ENCODE measurements at regions not wholly inside any gene's neighbourhood (a gene's known extent, or its start where the extent isn't known, plus 50 kb on each side); places are given as distances from the start of the nearest gene placed in this dataset.

- ATAC-seq (ENCODE audit: insufficient read depth, low FRiP score), result no peak
- 81 to 84% methylated on average over 11 of the region's 11 CpGs for WGBS, 2 donors
- no peak for TF ChIP-seq CTCF (IDR thresholded peaks at IDR 0.05; ENCODE audit: control extremely low read depth, extremely low read depth)
- Histone ChIP-seq H3K27ac (ENCODE audit: low read depth in 1 of 2, low read length in 1 of 2) (no peak overlapping the region), H3K36me3 (ENCODE audit: control insufficient read depth in 4 of 4, insufficient read depth in 4 of 4, low read length in 4 of 4) (no peaks in the 10 kb centered on the region), H3K4me1 (ENCODE audit: control insufficient read depth in 5 of 5, insufficient read depth in 5 of 5, low read length in 5 of 5) (peaks cover 0 to 2% (median 0%) of the 10 kb centered on the region in 5 donors), H3K27me3 (ENCODE audit: control insufficient read depth in 3 of 3, insufficient read depth in 3 of 3, low read length in 2 of 3) (no peaks in the 10 kb centered on the region), H3K4me3 (no peak overlapping the region), H3K9me3 (ENCODE audit: control insufficient read depth in 4 of 4, insufficient read depth in 3 of 4, low read length in 3 of 4) (no peaks in the 10 kb centered on the region), H3K9ac (ENCODE audit: insufficient read depth in 1 of 2, low read length in 2 of 2) (no peak overlapping the region)
- peak in 1 of 3 donors; percentile 11 for DNase-seq
These were observed 288.3 kb upstream of the HABP2 start for GRCh38 chr10:113264333-113265131.

GRCh38 chr10:113266147-113266546, 286.7 kb upstream of the HABP2 start:
- peaks cover 0 to 2% (median 0%) of the 10 kb centered on the region in 5 donors for H3K4me1 ChIP-seq (ENCODE audit: control insufficient read depth in 5 of 5, insufficient read depth in 5 of 5, low read length in 5 of 5)
- no peak overlapping the region for H3K27ac ChIP-seq (ENCODE audit: low read depth in 1 of 2, low read length in 1 of 2)
- 59 to 77% methylated on average over 4 of the region's 4 CpGs for WGBS, 2 donors
- ATAC-seq (ENCODE audit: insufficient read depth, low FRiP score) (no peak), DNase-seq (no peak)
- TF ChIP-seq CTCF (IDR thresholded peaks at IDR 0.05; ENCODE audit: control extremely low read depth, extremely low read depth), result no peak
- no peaks in the 10 kb centered on the region for H3K27me3 ChIP-seq (ENCODE audit: control insufficient read depth in 3 of 3, insufficient read depth in 3 of 3, low read length in 2 of 3)
- no peak overlapping the region for H3K9ac ChIP-seq (ENCODE audit: insufficient read depth in 1 of 2, low read length in 2 of 2)
- H3K9me3 ChIP-seq (ENCODE audit: control insufficient read depth in 4 of 4, insufficient read depth in 3 of 4, low read length in 3 of 4), result no peaks in the 10 kb centered on the region
- H3K4me3 ChIP-seq, result no peak overlapping the region
- H3K36me3 ChIP-seq (ENCODE audit: control insufficient read depth in 4 of 4, insufficient read depth in 4 of 4, low read length in 4 of 4), result no peaks in the 10 kb centered on the region

- no peaks in the 10 kb centered on the region for H3K9me3 ChIP-seq (ENCODE audit: control insufficient read depth in 4 of 4, insufficient read depth in 3 of 4, low read length in 3 of 4)
- peaks cover 0 to 7% (median 4%) of the 10 kb centered on the region in 5 donors for H3K4me1 ChIP-seq (ENCODE audit: control insufficient read depth in 5 of 5, insufficient read depth in 5 of 5, low read length in 5 of 5)
- WGBS, 2 donors, result 70 to 82% methylated on average over 4 of the region's 4 CpGs
- ATAC-seq (ENCODE audit: insufficient read depth, low FRiP score), result no peak
- no peak overlapping the region for H3K9ac ChIP-seq (ENCODE audit: insufficient read depth in 1 of 2, low read length in 2 of 2)
- H3K27ac ChIP-seq (ENCODE audit: low read depth in 1 of 2, low read length in 1 of 2), result no peak overlapping the region
- TF ChIP-seq CTCF (IDR thresholded peaks at IDR 0.05; ENCODE audit: control extremely low read depth, extremely low read depth), result no peak
- no peaks in the 10 kb centered on the region for H3K36me3 ChIP-seq (ENCODE audit: control insufficient read depth in 4 of 4, insufficient read depth in 4 of 4, low read length in 4 of 4)
- H3K27me3 ChIP-seq (ENCODE audit: control insufficient read depth in 3 of 3, insufficient read depth in 3 of 3, low read length in 2 of 3), result no peaks in the 10 kb centered on the region
- no peak for DNase-seq
- H3K4me3 ChIP-seq, result no peak overlapping the region
These were observed 285.0 kb upstream of the HABP2 start for GRCh38 chr10:113267619-113268562.
